Keratinocyte (primary cell): ENCODE measurements at regions not wholly inside any gene's neighbourhood (a gene's known extent, or its start where the extent isn't known, plus 50 kb on each side); places are given as distances from the start of the nearest gene placed in this dataset.

Source experiments
- EZH2 ChIP-seq: IDR thresholded peaks from one replicate; pipeline ENCODE4 v1.6.1; 2012; ENCODE audit warnings: inconsistent platforms, mild to moderate bottlenecking, low read length, moderate library complexity
- TF ChIP-seq, protein P1 (sequence below), 3 experiments: IDR thresholded peaks in 1 of 3; conservative IDR thresholded peaks in 1 of 3; optimal IDR thresholded peaks in 1 of 3; 2 replicates in 2 of 3; 3 replicates in 1 of 3; pipeline versions ENCODE3 to v1.5.1; 2011; ENCODE audit warnings: low read length in 3 of 3, mild to moderate bottlenecking in 3 of 3, moderate library complexity in 2 of 3, control low read depth in 1 of 3, inconsistent platforms in 1 of 3; ENCODE audit not compliant: insufficient read depth in 2 of 3; ENCODE audit errors: extremely low read depth in 1 of 3

DNA sequence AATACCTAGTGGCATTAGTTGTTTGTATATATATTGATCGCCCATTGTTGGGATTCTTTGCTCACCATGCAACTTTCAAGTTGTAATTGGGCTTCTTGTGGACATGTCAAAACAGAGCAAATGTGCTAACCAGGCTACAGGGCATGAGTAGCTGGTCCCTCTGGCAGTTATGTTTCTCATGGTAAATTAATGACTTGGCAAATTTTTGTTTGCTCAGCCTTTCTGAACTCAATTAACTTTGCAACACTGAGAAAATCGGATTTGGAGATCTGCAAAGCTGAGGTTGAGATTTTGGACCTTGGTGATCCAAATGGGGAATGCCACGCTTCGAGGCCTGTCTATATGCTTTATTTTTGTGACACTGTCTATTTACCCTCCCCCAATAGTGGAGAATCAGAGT lies 138.5 kb upstream of the PIRT start:
- TF ChIP-seq, protein P1, sequence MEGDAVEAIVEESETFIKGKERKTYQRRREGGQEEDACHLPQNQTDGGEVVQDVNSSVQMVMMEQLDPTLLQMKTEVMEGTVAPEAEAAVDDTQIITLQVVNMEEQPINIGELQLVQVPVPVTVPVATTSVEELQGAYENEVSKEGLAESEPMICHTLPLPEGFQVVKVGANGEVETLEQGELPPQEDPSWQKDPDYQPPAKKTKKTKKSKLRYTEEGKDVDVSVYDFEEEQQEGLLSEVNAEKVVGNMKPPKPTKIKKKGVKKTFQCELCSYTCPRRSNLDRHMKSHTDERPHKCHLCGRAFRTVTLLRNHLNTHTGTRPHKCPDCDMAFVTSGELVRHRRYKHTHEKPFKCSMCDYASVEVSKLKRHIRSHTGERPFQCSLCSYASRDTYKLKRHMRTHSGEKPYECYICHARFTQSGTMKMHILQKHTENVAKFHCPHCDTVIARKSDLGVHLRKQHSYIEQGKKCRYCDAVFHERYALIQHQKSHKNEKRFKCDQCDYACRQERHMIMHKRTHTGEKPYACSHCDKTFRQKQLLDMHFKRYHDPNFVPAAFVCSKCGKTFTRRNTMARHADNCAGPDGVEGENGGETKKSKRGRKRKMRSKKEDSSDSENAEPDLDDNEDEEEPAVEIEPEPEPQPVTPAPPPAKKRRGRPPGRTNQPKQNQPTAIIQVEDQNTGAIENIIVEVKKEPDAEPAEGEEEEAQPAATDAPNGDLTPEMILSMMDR (optimal IDR thresholded peaks at IDR 0.05 in 1 of 3, IDR thresholded peaks at IDR 0.05 in 1 of 3, conservative IDR thresholded peaks at IDR 0.05 in 1 of 3; ENCODE audit: extremely low read depth in 1 of 3, insufficient read depth in 2 of 3, low read length in 3 of 3): no peak
- TF ChIP-seq EZH2: no peak
